HG02943 (cell line): ENCODE measurements at regions not wholly inside any gene's neighbourhood (a gene's known extent, or its start where the extent isn't known, plus 50 kb on each side); places are given as distances from the start of the nearest gene placed in this dataset.
"Not testable (repeated sequence)": the region's sequence is repeated elsewhere in the genome, so short reads cannot be mapped to it uniquely, and the experiment has no call there.

ENCODE experiments used
- ATAC-seq: cut with Tn5 transposase; IDR thresholded peaks from one replicate; pipeline ENCODE4 v1.9.1; 2021; ENCODE audit warnings: mild to moderate bottlenecking, low read depth, moderate library complexity; ENCODE audit not compliant: unreplicated experiment

GRCh38 chr2:45123521-45124191, 114.4 kb upstream of the SIX2 start:
- ATAC-seq, result no peak

DNA sequence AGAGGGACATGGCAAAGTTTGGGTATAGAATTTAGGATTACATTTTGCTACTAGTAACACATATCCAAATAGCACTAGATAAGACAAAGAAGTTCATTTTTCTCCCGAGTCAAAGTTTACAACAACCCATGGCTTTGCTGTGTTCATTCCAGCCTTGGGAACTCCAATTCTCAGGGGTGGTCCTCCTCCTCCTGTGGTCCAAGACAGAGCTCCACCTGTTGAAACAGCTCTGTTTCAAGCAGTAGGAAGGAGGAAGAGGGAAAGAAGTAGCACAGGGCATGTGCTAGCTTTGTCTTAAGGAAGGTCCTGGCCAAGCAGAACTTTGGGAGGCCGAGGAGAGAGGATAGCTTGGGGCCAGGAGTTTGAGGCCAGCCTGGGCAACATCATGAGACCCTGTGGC, 113.8 kb upstream of the SIX2 start:
- no peak for ATAC-seq

DNA sequence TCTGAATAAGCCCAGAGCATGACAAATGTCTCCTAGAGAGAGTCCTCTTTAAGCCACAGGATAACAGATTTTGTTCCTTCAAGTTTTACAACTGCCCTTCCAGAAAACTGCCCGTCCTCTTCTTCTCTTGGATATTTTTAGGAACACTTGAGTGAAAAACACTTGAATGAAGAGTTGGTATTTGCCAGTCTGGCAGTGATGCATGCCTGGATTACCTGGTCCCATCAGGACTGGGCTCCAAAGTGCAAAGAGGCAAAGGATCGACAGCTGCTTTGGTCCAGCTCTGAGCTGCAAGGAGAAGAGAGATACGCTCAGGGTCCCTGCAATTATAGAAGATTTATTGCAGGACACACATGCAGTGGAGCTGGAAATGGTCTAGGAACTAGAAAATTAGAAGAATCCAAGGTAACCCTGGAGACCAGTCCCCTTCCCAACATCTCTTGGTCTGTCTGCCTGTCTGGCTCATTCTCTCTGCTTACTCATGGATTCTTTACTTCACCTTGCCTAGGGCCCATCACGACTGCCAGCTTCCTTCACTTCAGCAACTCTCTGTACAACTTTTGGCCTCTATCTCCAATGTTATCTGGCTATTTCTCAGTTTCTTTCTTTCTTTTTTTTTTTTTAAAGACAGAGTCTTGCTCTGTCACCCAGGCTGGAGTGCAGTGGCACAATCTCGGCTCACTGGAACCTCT, 112.1 kb upstream of the SIX2 start:
- no peak for ATAC-seq

- no peak for ATAC-seq
These were observed 111.3 kb upstream of the SIX2 start for GRCh38 chr2:45120546-45120945.

GRCh38 chr2:45119855-45120254, 110.6 kb upstream of the SIX2 start:
- ATAC-seq, result no peak

DNA sequence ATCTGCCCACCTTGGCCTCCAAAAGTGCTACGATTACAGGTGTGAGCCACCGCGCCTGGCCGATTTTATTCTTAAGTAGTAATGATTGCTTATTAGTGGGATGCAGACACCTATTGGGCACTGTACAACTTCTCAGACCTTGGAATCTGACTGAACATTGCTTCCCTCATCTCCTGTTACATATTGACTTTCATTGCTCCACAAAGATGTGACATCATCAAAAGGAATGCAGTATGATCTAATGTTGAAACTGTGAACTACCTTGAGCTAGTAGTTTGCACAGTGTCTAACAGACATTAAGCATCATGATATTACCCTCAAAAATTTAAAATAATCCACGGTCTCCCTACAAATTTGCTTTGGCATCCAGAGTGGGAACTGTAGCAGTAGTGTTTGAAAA, 109.8 kb upstream of the SIX2 start:
- no peak for ATAC-seq

DNA sequence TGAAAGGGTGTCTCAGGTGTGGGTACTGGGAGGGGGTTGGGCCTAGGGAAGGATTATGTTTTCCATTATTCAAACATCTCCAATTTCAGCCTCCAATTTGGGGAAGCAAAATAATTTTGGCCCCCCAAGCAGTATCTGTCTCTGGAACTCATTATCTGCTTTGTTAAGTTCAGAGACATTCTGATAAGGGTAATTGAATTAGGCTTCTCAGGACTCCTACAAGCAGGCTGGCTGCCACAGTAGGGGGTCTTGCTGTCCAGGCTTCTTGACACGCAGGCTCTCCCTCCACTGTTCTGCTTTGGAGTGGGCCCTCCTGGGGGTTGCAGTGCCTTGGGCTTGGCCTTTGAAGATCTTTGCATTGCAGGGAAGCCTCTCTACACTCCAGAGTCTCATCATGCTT, 108.1 kb upstream of the SIX2 start:
- ATAC-seq, result no peak

- ATAC-seq, result no peak
These were observed 105.9 kb upstream of the SIX2 start for GRCh38 chr2:45115181-45115580.

DNA sequence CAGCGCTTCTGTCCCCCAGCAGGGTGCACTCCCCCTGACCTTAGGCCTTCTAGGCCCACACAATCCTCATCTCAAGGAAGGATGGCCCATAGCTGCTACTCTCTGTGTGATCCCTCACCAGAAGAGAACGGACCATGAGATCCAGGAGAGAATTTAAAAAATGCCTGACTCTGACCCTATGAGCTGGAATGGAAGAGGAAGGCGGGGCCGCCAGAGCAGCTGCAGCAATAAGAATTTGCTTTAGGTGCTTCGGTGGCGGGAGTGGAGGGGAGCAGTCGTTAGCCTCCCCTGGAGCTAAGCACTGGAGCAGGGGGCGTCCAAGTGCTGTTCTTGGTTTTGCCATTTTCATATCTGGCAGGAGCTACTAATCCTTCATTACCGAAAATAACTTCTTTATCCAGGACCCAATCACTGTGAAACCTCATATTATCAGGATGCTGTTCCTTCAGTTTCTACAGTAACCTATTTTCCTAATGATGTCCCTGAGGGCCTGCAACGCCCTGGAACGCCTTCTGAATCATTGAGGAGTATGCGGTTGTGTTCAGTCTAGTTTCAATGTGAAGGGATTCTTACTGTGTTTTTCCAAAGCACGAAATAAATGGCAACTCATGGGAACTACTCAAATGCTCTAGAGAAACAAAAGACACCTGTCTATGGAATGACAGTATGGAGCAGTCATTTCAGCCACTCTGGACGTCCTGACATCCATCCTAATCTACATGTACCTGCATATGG, 105.1 kb upstream of the SIX2 start:
- ATAC-seq, result no peak

DNA sequence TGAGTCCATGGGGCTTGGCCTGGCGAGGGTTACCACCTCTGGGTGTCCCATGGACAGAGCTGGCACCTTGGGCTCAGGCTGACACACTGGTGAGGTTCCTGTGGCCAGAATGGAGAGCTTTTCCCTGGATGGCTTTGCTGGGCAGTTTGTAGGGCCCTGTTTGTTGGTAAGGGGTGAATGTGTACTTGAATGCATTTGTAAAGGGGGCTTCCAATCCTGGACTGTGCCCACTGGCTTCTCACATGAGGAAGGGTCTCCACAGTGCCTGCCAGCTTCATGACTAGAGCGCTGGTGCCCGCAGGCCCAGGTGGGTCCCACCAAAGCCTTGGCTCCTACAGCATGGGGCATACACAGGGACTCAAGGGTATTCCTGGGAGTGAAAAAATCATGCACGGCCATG, 103.5 kb upstream of the SIX2 start:
- ATAC-seq, result no peak

- ATAC-seq, result no peak
These were observed 95.9 kb upstream of the SIX2 start for GRCh38 chr2:45105050-45105582.

DNA sequence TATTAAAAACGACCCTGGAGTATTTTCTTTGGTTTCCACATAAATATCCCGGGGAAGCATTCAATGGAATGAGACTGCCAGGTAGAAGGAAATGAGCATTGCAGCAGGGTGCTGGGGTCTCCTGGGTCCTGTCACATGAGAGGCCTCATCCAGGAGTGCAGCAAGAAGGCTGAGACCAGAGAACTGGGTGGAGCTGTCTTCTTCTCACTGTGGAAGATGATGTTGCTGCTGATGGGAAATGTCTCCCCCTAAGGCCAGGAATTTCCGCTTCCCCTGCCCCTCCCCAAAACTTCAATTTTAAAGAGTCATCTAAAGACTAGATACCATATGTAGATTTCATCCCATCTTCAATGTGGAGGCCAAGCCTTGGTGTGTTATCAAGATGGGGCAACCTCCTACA, 95.2 kb upstream of the SIX2 start:
- ATAC-seq, result no peak

GRCh38 chr2:45103351-45104345, 94.4 kb upstream of the SIX2 start:
- ATAC-seq, result no peak

DNA sequence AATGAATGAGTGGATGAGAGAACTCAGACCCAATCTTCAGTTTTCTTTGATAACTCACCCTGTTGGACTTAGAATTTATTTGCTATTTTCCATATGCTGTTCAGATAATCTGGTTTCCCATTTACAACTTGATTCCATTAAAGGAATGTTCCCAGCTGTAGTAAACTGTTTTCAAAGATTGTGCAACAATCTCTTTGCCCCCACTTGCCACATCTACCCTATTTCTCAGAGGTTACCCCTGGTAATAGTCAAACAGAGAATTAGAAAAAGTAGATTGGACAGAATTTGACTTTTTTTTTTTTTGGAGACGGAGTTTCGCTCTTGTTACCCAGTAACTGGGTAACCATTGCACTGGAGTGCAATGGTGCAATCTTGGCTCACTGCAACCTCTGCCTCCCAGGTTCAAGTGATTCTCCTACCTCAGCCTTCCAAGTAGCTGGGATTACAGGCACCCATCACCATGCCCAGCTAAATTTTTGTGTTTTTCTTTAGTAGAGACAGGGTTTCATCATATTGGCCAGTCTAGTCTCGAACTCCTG, 93.4 kb upstream of the SIX2 start:
- no peak for ATAC-seq

DNA sequence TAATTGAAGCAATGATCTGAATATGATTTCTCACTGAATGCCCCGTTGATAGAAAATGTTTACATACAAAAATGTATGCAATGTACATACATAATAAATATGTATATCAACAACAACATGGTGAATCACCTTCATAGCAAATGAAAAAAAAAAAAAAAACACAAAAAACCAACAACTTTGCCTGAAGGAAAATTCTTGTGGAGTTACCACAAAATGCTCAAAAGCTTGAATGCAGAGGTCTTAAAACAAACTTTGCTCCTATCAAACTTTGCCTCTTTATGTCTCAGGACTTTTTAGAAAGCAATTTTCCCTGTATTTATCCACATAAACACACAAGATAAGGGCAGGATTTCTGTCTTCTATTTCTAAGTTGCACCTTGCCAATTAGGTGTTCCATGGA, 92.9 kb upstream of the SIX2 start:
- no peak for ATAC-seq

DNA sequence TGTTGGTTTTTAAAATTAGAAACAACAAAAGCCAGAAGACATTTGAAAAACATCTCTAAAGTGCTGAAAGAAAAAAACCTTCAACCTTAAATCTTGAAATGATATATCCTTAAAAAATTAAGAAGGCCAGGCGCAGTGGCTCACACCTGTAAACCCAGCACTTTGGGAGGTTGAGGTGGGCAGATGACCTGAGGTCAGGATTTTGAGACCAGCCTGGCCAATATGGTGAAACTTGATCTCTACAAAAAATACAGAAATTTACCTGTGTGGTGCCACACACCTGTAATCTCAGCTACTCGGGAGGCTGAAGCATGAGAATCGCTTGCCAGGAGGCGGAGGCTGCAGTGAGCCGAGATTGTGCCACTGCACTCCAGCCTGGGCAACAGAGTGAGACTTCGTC, 87.7 kb upstream of the SIX2 start:
- no peak for ATAC-seq

DNA sequence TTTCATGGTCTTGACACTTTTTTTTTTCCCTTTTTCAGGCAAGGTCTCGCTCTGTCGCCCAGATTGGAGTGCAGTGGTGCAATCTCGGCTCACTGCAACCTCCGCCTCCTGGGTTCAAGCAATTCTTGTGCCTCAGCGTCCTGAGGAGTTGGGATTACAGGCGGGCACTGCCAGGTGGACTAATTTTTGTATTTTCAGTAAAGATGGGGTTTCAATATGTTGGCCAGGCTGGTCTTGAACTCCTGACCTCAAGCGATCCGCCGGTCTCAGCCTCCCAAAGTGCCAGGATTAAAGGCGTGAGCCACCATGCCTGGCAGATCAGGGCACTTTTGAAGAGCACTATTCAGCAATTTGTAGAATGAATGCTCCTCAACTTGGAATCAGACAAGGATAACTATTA, 86.8 kb upstream of the SIX2 start:
- not testable (repeated sequence) for ATAC-seq

DNA sequence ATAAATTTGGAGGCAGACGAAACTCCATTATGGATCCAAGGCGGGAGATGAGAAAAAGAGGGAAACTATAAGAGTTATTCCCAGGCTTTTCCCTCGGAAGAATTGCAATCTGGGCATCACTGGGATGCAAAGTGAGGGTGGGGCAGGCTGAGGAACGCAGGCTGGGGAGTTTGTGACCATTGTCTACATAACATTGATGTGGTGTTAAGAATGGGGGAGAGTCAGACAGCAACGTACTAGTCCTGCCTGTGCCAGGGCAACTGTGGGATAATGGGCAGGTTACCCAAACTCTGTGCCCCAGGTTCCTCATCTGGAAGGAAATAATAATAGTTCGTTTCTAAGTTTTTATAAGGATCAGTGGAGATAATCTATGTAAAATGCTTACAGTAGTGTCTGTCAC, 84.4 kb upstream of the SIX2 start:
- ATAC-seq, result no peak

- ATAC-seq, result no peak
These were observed 83.9 kb upstream of the SIX2 start for GRCh38 chr2:45093181-45093580.
